ACHN (cell line): ENCODE measurements at regions not wholly inside any gene's neighbourhood (a gene's known extent, or its start where the extent isn't known, plus 50 kb on each side); places are given as distances from the start of the nearest gene placed in this dataset.

Source experiments
- DNase-seq: peaks from one replicate; pipeline ENCODE4 v3.0.0-alpha.2; 2015
- in situ Hi-C: cut with HindIII; loops from 2 replicates; pipeline ENCODE4 v1.10.0; 2017; ENCODE audit warnings: low sequenced_read_pairs, low pct_ligation_motif_present, low pct_unique_long_range_greater_than_20kb

DNA sequence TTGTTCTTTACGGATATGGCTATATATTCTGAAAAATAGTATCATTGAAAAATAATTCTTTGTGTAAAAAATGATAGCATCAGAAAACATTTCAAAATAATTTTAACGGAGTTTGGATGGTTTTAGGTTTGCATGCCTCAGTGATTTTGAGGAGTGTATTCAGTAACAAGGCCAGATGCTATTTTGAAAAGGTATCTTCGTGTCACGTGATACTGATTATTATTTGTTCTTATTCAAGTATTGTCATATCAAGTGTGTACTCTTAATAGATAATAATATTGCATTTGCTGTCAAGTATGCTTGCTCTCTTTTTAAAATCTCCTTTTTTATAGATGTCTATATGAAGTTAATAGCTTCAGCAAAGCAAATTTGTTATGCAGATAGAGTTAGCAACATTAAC, 313.1 kb upstream of the PTPRD start:
- in situ Hi-C loops: no loop called here
- no peak for DNase-seq

DNA sequence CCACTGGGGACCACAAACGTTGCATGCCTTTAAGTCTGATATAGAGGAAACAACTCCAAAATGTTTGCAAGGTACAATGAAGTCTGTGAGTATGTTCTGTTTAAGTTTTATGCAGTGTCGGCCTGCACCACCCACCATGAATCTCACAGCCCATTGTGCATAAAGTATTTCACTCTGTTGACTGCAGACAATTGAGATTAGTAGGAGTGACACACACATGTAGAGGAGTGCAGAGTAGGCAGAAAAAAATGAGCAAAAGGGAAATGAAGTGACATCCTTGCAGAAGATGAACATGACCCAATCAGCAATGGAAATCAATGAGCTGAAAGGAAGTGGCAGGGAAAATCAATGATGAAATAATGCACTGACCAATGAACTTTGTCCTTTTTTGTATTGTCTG, 315.6 kb upstream of the PTPRD start:
- no peak for DNase-seq
- in situ Hi-C loops: no loop called here

DNA sequence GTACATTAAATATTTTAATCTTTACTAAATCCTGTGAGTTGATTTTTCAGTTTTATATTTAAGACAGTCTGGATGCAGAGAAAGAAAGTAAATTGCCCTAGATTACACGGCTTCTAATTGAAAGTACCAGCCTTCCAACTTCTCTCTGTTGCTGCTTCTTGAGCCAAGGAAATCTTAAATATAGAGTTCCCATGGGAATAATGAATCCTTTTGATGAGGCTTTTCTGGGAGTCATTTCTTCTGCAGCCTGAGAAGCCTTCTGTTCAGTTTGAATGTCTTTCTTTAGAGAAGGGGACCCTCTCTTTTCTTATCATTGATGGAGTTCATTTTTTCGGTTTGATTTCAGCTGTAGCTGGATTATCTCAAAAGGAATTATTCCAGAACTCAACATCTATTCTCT, 317.3 kb upstream of the PTPRD start:
- no peak for DNase-seq
- in situ Hi-C loops: no loop called here

DNA sequence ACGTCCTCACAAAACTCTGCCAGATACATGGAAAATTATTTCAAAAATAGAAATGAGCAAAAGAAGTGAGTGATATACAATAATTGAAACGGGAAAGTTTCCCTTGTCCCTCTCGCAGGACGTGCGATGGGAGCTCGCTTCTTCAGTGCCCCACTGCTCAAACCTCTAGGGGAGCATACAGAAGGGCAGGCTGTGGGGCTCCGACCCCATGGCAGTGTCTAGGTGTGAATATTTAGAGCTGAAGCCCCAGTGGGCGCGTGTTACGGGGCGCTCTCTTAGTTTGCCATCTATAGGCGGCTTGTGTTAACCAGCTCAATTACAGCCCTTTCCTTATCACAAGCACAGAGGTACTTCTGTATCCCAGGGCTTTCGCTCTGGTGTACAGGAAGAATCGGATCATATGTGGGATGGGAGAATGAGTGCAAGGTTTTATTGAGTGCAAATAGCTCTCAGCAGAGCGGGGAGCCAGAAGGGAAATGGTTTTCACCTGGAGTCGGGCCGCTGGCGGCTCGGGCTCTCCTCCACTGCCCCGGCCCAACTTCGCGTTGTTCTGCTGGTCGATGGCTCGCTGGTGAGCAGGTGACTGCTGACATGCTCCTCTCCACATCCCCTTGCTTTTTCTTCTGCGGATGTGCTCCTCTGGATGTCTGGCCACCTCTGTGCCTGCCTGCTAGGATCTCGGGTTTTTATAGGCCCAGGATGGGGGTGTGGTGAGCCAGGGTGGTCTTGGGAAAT, 334.0 kb upstream of the PTPRD start:
- no peak for DNase-seq
- in situ Hi-C loops: no loop called here

DNA sequence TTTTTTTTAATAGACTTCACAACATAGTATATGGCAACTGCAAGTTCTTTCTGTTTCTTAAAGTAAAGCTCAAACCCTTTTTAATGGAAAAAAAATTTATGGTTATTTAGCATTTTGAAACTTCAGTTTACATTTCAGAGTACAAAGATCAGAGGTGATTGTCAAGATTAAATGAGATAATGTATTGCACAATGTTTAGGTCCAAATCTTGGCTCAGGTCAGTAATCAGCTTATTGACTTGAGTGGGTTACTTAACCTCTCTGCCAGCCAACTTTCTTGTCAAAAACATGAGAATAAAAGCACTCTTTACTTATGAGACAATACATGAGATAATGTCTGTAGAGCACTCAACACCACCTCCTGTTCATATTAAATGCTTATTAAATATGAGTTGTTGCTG, 345.1 kb upstream of the PTPRD start:
- DNase-seq: no peak
- in situ Hi-C loops: no loop called here

DNA sequence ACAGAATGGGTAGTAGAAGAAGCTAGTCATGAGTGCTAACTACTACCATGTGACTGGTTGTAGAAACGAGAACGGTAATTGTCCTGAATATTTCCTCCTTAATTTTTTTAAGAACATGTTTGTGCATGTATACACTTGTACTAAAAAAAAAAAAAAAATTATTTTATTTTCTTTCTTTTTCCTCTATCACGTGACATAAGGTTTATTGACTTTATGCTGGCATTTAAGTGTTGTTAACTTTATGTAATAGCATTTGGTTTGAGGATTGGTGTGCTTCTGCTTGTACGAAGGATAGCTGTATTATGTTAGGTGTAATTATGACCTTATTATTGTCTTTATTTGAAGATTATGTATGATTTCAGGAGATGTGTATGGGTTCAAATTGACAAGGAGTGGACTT, 349.1 kb upstream of the PTPRD start:
- in situ Hi-C loops: no loop called here
- no peak for DNase-seq

DNA sequence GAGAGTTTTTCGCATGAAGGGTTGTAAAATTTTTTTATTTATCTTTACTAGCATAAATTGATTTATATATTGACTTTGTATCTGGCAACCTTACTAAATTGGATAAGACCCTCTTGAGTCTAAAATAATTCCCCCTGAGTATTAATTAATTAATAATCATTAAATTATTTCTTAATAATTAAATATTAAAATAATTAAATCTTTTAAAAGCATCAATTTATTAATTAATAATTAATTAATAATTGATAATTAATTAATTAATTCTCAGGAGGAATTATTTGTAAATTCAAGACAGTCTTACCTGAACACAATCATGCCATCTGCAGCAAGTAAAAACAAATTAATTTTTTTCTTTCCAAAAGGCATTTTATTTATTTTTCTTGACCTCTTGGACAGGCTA, 370.4 kb upstream of the PTPRD start:
- in situ Hi-C loops: no loop called here
- DNase-seq: no peak

DNA sequence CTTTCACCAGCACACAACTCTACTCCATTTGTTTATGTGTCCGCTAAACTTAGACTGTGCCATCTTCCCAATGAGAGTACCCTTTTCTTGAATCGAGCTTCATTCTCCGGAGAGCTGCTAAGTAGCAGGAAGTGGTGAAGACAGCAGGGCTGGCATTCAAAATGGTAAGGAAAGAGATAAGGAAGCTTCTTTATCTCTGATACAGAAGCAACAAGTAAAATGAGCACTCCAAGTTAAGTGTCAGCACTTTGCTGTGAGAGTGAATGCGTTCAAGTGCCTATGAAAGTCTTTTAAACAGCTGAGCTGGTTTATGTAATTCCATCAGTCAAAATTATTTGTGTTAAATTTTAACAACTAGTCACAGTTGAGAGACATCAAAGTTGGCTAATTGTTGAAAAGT, 386.8 kb upstream of the PTPRD start:
- in situ Hi-C loops: no loop called here
- DNase-seq: no peak

DNA sequence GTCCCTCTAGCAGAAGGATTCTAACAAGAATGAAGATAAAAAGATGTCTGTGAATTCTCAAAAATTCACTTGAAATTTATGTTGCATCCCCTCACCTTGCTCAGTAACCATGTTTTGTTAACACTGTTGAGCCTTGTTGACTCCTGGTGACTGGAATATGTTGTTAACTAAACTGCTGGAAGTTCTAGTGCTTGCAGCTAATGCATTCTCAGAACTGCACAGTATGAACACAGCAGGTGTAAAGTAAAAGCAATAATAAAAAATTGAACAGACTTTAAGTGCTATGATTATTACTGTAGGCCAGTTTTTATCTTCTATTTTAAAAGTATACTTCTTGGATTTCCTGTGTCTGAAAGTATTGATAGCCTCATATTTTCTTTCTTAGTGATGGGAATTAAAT, 388.7 kb upstream of the PTPRD start:
- in situ Hi-C loops: no loop called here
- DNase-seq: no peak

DNA sequence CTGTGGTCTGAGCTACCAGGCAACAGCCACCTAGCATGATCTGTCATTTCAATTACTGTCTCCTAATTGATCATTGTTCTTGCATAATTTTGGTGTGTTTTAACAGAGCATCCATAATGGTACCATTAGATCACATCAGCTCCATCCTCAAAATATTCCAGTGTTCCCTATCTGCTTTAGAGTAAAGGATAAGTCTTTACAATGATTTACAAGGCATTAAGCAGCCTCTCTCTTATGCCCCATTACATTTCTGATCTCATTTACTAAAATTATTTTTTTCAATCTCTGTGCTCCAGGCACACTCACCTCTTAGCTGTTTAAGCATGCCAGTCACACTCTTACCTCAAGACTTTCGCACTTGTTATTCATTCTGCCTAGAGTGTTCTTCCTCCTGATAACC, 389.9 kb upstream of the PTPRD start:
- DNase-seq: no peak
- in situ Hi-C loops: no loop called here

DNA sequence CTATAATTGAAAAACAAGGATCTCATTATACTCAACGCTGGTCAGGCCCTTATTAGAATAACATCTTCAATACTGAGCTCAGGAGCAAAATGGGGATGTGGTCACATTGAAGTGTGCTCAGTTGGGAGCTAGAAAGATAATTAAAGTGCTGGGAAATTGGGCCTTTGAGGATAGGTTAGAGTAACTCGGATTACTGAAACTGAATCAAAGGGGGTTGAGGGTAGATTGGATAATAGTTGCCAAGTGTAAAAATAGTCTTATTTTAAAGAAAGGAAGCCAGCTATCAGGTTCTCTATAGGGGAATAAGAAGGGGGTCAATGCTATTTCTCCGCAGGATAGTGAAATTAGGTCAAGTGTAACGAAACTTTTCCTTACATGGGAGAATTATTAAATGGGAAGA, 391.0 kb upstream of the PTPRD start:
- in situ Hi-C loops: no loop called here
- no peak for DNase-seq

DNA sequence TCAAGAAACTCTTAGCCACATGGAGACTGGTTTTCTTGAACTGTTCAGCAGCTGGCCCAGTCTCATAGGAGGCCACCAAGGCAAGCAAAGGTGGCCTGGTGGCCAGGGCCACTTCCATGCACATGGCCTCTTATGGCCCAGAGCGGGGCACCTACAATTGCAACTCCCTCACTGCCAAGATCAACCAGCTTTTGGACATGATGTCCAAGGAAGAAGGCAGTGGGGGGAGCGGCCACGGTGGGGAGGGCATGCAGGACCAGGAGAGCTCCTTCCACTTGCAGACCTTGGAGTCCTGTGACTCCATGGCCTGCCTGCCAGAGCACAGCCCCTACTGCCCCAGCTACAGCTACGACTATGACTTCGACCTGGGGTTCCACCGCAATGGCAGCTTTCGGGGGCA, 398.9 kb upstream of the PTPRD start:
- DNase-seq: no peak
- in situ Hi-C loops: no loop called here

DNA sequence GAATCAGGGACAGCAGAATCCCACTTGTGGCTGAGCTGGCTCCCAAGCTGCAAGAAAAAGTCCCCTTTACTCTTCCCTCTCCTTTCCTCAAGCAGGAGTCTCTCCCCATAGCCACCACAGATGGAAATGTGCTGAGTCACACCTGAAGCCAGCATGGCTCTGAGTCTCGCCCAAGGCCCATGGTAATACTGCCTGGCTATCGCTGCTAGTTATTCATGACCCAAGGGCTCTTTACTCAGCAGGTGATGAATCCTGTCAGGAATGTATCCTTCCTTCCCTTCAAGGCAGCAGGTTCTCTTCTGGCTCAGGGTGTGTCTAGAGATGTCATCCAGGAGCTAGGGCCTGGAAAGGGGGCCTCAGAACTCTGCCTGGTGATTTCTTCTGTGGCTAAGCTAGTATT, 403.3 kb upstream of the PTPRD start:
- in situ Hi-C loops: no loop called here
- DNase-seq: no peak

DNA sequence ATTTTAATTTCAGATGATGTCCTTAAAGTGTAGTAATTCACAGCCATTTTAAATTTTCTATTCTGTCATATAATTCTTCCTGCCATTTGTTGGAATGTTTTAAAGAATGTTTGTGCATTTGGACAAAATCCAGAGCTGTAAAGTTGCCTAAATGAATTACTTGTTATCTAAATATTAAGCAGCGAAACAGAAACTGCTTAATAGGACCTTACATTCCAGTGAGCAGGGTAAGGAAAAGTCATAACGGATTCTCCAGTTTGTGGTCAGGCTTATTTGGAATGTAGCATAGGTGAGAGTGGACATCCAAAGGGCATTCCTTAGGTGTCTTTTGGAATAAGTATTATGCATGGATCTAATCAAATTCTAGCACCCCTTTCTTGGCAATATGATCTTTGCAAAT, 410.4 kb upstream of the PTPRD start:
- no peak for DNase-seq
- in situ Hi-C loops: no loop called here

DNA sequence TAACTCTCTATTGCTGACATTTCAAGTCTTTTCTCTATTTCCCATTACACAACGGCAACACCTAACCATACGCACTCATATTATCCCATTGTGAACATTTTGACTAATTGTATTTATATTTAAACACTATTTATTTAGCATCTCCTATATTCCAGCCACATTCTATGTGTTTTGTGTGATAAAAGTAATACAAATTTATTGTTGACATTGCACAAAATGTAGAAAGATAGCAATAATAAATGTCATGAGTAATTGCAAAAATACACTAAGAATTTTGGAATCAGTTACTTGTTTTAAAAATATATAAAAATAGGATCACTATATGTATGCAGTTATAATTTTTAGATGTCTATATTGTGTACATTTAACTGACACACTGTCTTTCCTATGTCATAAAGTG, 413.0 kb upstream of the PTPRD start:
- no peak for DNase-seq
- in situ Hi-C loops: no loop called here

DNA sequence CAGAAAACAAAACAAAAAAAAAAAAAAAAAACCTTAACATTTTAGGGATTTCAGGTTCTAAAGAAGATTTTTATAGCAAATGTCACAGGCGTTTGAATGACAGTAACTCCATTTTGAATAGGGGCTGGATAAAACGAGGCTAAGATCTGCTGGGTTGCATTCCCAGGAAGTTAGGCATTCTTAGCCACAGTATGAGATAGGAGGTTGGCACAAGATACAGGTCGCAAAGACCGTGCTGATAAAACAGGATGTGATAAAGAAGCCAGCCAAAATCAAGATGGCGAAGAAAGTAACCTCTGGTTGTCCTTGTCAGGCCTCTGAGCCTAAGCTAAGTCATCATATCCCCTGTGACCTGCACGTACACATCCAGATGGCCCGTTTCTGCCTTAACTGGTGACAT, 425.6 kb upstream of the PTPRD start:
- no peak for DNase-seq
- in situ Hi-C loops: no loop called here

DNA sequence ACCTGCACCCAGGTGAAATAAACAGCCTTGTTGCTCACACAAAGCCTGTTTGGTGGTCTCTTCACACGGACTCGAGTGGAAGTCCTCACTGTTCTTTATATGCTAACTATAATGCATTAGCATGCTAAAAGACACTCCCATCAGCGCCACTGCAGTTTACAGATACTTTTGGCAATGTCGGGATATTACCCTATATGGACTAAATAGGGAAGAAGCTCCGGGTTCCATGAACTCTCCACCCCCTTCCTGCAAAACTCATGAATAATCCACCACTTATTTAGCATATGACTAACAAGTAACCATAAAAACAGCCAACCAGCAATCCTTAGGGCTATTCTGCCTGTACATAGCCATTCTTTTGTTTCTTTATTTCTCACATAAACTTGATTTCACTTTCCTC, 426.2 kb upstream of the PTPRD start:
- no peak for DNase-seq
- in situ Hi-C loops: no loop called here

DNA sequence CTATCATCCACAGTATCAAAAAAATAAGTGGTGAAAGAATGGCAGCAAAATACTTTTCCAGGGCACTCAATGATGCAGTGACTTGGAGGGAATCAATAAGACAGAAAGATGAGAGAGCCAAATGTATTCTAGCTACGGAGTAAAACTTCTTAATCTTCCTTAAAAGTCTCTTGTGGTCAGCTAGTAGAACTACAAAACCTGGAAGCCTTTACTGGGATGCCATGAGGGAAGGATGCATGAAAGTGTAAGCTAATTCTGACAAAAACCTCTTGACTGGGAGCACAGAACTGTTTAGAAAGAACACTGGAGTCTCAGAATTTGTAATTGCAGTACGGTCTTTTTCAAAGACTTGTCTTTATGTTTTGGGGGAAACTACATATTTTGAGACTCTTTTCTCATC, 432.8 kb upstream of the PTPRD start:
- no peak for DNase-seq
- in situ Hi-C loops: no loop called here

DNA sequence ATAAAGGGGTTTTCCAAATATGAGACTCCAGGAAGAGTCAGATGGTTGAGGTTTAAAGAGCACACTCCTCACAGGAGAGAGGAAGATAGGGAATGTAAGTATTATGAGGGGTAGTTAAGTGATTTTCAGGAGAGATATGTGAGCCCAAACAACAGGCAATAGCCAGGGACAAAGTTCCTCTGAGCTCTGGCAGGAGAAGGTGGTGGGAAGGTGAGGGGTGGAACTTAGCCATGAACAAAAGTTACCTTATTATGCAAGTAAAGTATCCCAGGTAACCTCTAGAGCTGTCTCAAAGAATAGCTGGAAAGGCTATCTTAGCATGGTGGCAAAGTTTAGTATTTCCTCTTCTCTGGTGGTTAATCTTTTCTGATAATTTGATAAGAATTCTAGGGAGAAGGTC, 450.5 kb upstream of the PTPRD start:
- DNase-seq: no peak
- in situ Hi-C loops: no loop called here

DNA sequence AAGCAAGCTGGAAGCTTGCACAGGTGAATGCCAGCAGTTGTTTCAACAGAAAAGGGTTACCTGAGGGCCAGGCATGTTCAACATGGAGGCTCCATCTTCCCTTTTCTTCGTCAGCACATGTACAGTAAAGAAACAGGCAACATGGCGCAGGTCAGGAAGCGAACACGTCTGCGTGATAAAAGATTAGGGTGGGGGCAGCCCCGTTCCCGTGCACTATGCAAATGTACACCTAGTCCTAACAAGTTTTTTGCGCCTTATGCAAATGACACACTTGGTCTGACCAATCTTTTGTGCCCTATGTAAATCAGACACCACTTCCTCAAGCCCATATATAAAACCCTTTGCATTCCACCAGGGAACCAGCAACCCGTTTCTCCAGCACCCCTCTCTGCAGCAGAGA, 452.1 kb upstream of the PTPRD start:
- in situ Hi-C loops: no loop called here
- DNase-seq: no peak

DNA sequence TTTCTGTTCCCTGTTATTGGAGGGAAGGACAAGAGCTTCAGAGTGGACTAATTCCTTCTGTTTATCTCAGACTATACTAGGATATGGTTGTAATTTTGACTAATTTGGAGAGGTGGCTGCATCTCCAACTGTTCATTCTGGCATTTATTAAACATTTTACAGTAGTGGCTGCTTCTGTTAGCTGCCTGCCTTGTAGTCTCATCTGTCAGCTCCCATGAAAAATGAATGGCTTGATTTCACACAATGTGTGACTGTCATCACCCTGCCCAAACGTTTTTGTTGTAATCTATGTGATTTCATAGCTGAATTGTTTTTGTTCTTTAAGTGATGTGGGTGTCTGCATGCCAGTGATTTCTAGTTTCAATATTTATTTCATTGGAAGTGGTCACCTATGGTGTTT, 459.4 kb upstream of the PTPRD start:
- in situ Hi-C loops: no loop called here
- DNase-seq: no peak
